DND-41 (cell line): ENCODE measurements at regions not wholly inside any gene's neighbourhood (a gene's known extent, or its start where the extent isn't known, plus 50 kb on each side); places are given as distances from the start of the nearest gene placed in this dataset.

Experiments used
- CTCF ChIP-seq: IDR thresholded peaks from 2 replicates; pipeline ENCODE4 v1.5.1; 2012; ENCODE audit warnings: borderline replicate concordance, low read length, moderate library complexity, mild to moderate bottlenecking; ENCODE audit not compliant: poor library complexity, severe bottlenecking; ENCODE audit errors: extremely low read depth
- EZH2 ChIP-seq: IDR thresholded peaks from 3 replicates; pipeline ENCODE4 v1.6.1; 2012; ENCODE audit warnings: borderline replicate concordance, low read depth, mild to moderate bottlenecking, moderate library complexity, low read length, inconsistent platforms; ENCODE audit not compliant: severe bottlenecking

GRCh38 chr1:69055194-69055593, 512.5 kb upstream of the LRRC7 start:
- TF ChIP-seq CTCF (no peak), EZH2 (no peak)
